Common myeloid progenitor, CD34-positive (primary cell): ENCODE measurements at regions not wholly inside any gene's neighbourhood (a gene's known extent, or its start where the extent isn't known, plus 50 kb on each side); places are given as distances from the start of the nearest gene placed in this dataset.

Experiments used
- CTCF ChIA-PET: fragments of 350-600 bp; sonication (Branson Sonifier 250); formaldehyde crosslinking; loops from one replicate; lab custom pipeline; 2021; ENCODE audit warnings: antibody characterized with exemption; lab: Charles Lee
- POLR2A ChIA-PET: fragments of 350-600 bp; sonication (Branson Sonifier 250); formaldehyde crosslinking; loops from one replicate; lab custom pipeline; 2021; ENCODE audit warnings: antibody characterized with exemption; lab: Charles Lee
- DNase-seq, 3 donors: peaks; one replicate each; pipeline versions ENCODE4 v3.0.0 to v3.0.0-alpha.2; 2013
- H3K27ac ChIP-seq, 2 experiments: 1 replicate in 1 of 2; 2 replicates in 1 of 2; pipeline ENCODE4 v1.7.0; 2013; ENCODE audit warnings: inconsistent platforms in 2 of 2, low read length in 2 of 2, mild to moderate bottlenecking in 2 of 2, low read depth in 1 of 2, moderate library complexity in 1 of 2; ENCODE audit not compliant: severe bottlenecking in 2 of 2, insufficient read depth in 1 of 2, poor library complexity in 1 of 2
- H3K27me3 ChIP-seq, 5 experiments: replicated peaks in 2 of 5; 1 replicate in 3 of 5; 2 replicates in 2 of 5; pipeline versions ENCODE4 v1.6.1 to v1.7.0; 2013; ENCODE audit warnings: low read length in 4 of 5, mild to moderate bottlenecking in 2 of 5, moderate library complexity in 2 of 5, inconsistent platforms in 1 of 5; ENCODE audit not compliant: insufficient read depth in 5 of 5, control insufficient read depth in 4 of 5
- H3K36me3 ChIP-seq, 4 experiments: 1 replicate in 2 of 4; 2 replicates in 2 of 4; pipeline versions ENCODE4 v1.6.1 to v1.7.0; 2013; ENCODE audit warnings: low read length in 3 of 4, control low read depth in 1 of 4, mild to moderate bottlenecking in 1 of 4; ENCODE audit not compliant: control insufficient read depth in 4 of 4, insufficient read depth in 4 of 4
- H3K4me1 ChIP-seq, 4 experiments: 1 replicate in 3 of 4; 2 replicates in 1 of 4; pipeline versions ENCODE4 v1.6.1 to v1.7.1; 2013; ENCODE audit warnings: low read length in 3 of 4, mild to moderate bottlenecking in 3 of 4, control low read depth in 1 of 4, inconsistent platforms in 1 of 4, moderate library complexity in 1 of 4; ENCODE audit not compliant: control insufficient read depth in 4 of 4, insufficient read depth in 4 of 4; ENCODE audit errors: control extremely low read depth in 1 of 4
- H3K4me3 ChIP-seq, 7 experiments: 1 replicate in 4 of 7; 2 replicates in 3 of 7; pipeline versions ENCODE4 v1.5.1 to v1.7.0; 2013; ENCODE audit warnings: mild to moderate bottlenecking in 7 of 7, low read length in 6 of 7, moderate library complexity in 6 of 7, inconsistent platforms in 2 of 7, low read depth in 2 of 7, control low read depth in 1 of 7; ENCODE audit not compliant: insufficient read depth in 4 of 7, control insufficient read depth in 1 of 7; ENCODE audit errors: extremely low read depth in 1 of 7
- H3K9me3 ChIP-seq, 5 experiments: 1 replicate in 4 of 5; 2 replicates in 1 of 5; pipeline versions ENCODE4 v1.6.1 to v1.7.1; 2013; ENCODE audit warnings: low read length in 4 of 5, mild to moderate bottlenecking in 2 of 5, inconsistent platforms in 1 of 5, low read depth in 1 of 5, moderate library complexity in 1 of 5; ENCODE audit not compliant: control insufficient read depth in 4 of 5, insufficient read depth in 2 of 5; ENCODE audit errors: control extremely low read depth in 1 of 5
- WGBS: methylation state at CpG from one replicate; pipeline ENCODE4 v1.1.5; 2013; ENCODE audit not compliant: insufficient coverage; 5-methylcytosine and 5-hydroxymethylcytosine counted together

DNA sequence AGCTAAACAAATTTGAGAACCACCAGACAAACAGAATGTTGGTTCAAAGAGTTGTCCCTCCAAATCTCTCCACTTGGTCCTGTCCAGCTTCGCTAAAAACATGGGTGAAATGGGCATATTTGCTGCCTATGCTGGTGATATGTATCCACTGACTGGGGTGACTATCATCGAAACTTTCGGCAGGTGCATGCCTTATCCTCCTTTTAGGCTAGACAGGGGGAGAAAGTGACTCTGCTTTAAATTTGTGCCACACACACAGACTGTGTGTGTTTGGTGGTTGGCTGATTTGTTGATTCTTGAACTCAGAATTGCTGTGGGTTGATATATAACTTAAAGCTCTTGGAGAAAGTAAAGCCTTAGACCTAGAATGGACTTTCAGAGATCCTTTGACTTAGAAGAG lies 324.1 kb upstream of the NT5C1B start:
- no peaks in the 10 kb centered on the region for H3K36me3 ChIP-seq
- H3K9me3 ChIP-seq: peaks cover 0 to 2% (median 0%) of the 10 kb centered on the region in 5 experiments
- H3K4me1 ChIP-seq: no peaks in the 10 kb centered on the region
- DNase-seq: no peak
- WGBS: 100% methylated on average over 2 of the region's 3 CpGs
- POLR2A ChIA-PET: no interaction called here
- CTCF ChIA-PET: no interaction called here
- H3K27ac ChIP-seq: no peak overlapping the region
- no peak overlapping the region for H3K4me3 ChIP-seq
- H3K27me3 ChIP-seq: no peaks in the 10 kb centered on the region

DNA sequence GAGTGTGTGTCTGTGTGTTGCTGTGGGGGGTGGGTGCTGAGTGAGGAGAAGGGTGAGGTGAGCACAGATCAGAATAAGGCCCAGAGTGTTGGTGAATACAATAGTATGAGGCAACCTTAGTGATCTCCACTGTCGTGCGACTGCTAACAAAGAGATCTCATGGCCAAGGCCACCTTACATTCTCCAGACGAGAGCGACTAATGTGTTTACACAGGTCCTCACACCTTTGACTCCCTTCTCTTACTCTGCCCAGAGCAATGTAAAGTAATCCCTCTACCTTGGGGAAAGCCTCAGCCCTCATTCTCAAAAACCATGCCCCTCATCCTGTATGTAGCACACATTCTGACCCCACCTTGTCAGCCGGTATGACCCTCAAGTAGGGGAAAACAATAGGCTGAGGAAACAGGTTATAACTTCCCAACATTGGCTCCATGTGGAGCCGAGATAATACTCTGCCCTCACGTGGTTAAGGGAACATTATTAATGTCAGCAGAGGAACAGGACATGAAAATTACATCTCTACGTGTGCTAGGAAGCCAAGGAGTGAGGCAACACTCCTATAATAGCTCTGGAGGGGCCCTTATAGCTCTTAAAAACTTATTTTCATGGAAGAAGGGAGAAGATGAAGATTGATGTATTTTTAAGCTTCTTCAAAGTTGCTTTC lies 323.0 kb upstream of the NT5C1B start:
- DNase-seq: no peak
- H3K36me3 ChIP-seq: no peaks in the 10 kb centered on the region
- H3K9me3 ChIP-seq: peaks cover 0 to 2% (median 0%) of the 10 kb centered on the region in 5 experiments
- no peaks in the 10 kb centered on the region for H3K27me3 ChIP-seq
- POLR2A ChIA-PET: no interaction called here
- CTCF ChIA-PET: no interaction called here
- 73% methylated on average over 7 of the region's 8 CpGs for WGBS
- no peak overlapping the region for H3K27ac ChIP-seq
- H3K4me1 ChIP-seq: no peaks in the 10 kb centered on the region
- H3K4me3 ChIP-seq: no peak overlapping the region

DNA sequence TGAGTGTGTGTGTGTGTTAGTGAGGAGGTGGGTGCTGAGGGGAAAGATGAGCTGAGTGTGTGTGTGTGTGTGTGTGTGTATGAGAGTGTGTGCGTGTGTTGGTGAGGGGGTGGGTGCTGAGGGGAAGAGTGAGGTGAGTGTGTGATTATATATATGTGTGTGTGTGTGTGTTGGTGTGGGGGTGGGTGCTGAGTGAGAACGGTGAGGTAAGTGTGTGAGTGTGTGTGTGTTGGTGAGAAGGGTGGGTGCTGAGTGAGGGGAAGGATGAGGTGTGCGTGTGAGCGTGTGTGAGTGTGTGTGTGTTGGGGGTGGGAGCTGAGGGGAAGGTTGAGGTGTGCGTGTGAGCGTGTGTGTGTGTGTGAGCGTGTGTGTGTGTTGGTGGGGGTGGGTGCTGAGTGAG lies 322.0 kb upstream of the NT5C1B start:
- Histone ChIP-seq H3K9me3 (peaks cover 0 to 2% (median under 1%) of the 10 kb centered on the region in 5 experiments), H3K27ac (no peak overlapping the region), H3K36me3 (no peaks in the 10 kb centered on the region), H3K4me3 (no peak overlapping the region), H3K27me3 (no peaks in the 10 kb centered on the region), H3K4me1 (no peaks in the 10 kb centered on the region)
- ChIA-PET POLR2A (no interaction called here), CTCF (no interaction called here)
- DNase-seq: no peak
- 100% methylated on average over 7 of the region's 7 CpGs for WGBS

DNA sequence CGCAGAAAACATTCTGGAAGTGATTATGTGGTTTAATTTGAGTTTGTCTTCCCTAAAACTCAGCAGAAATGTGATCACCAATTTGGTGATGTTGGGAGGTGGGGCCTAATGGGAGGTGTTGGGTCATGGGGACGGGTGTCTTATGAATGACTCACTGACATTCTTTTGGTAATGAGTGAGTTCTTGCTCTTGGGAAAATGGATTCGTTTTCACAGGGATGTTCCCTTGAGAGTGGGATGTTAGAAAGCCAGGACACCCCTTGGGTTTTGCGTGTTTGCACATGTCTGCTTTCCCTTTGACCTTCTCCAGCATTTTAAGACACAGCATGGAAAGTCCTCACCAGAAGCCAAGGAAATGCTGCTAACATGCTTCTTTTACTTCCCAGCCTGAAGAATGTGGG lies 321.5 kb upstream of the NT5C1B start:
- peaks cover 0 to 6% (median 2%) of the 10 kb centered on the region in 5 experiments for H3K9me3 ChIP-seq
- H3K27me3 ChIP-seq: no peaks in the 10 kb centered on the region
- ChIA-PET POLR2A (no interaction called here), CTCF (no interaction called here)
- H3K4me1 ChIP-seq: no peaks in the 10 kb centered on the region
- H3K27ac ChIP-seq: no peak overlapping the region
- WGBS: 96% methylated on average over 4 of the region's 4 CpGs
- no peaks in the 10 kb centered on the region for H3K36me3 ChIP-seq
- no peak overlapping the region for H3K4me3 ChIP-seq
- no peak for DNase-seq

DNA sequence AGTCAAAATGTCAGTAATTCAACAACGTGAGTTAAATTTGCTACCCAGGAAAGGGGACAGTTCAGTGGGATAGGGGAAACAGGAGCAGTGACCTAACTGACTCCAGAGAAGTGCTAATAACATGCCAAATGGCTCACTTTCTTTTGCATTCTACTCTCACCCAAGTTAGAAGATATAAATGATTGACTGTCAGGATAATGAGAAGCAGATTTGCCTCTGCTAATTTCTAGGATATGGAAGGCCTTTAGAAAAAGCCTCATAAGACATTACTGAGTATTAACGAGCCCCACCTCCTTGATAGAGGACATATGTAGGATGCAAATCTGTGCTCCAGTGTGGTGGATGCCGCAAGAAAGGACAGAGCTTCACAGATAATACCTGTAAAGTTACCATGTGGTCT lies 318.6 kb upstream of the NT5C1B start:
- POLR2A ChIA-PET: no interaction called here
- Histone ChIP-seq H3K9me3 (peaks cover 0 to 9% (median 2%) of the 10 kb centered on the region in 5 experiments), H3K4me3 (no peak overlapping the region), H3K4me1 (no peaks in the 10 kb centered on the region), H3K36me3 (no peaks in the 10 kb centered on the region), H3K27me3 (no peaks in the 10 kb centered on the region), H3K27ac (no peak overlapping the region)
- WGBS: 88% methylated on average over 3 of the region's 3 CpGs
- DNase-seq: no peak
- CTCF ChIA-PET: no interaction called here

DNA sequence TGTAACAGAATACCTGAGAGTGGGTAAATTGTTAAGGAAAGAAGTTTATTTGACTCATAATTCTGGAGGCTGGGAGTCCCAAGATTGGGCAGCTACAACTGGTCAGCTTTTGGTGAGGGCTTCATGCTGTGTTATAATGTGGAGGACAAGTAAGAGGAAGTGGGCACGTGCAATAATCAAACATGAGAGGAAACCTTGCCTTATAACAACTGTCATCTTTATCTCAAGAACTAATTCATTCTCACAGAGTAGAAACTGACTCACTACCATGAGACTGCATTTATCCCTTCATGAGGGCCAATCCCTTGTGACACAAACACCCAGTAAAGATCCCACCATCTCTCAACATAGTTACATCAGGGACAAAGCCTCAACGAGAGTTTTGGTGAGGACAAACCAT lies 318.1 kb upstream of the NT5C1B start:
- Histone ChIP-seq H3K27me3 (no peaks in the 10 kb centered on the region), H3K4me1 (no peaks in the 10 kb centered on the region), H3K9me3 (peaks cover 0 to 9% (median 2%) of the 10 kb centered on the region in 5 experiments), H3K27ac (no peak overlapping the region), H3K4me3 (no peak overlapping the region), H3K36me3 (no peaks in the 10 kb centered on the region)
- CTCF ChIA-PET: no interaction called here
- WGBS: no CpG with 5 or more reads among the region's 2 CpGs
- POLR2A ChIA-PET: no interaction called here
- no peak for DNase-seq

DNA sequence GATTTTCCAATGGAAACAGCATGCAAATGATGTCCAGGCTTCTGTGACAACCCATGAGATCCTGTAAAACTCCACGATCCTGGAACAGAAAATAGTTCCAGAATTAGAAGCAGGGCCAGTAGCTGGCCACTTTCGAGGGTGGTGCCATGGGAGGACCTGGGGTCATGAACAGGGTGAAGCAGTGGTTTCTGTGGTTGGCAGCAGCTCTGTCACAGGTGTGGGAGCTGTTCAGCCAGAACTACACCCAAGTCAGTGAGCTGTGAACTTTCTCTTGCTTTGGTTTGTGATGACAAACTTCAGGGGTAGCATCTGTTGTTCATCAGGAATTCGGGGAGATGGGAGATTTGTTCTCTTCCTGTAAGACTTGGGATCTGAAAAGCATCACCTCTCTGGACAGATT lies 314.4 kb upstream of the NT5C1B start:
- Histone ChIP-seq H3K27ac (no peak overlapping the region), H3K27me3 (no peaks in the 10 kb centered on the region), H3K36me3 (no peaks in the 10 kb centered on the region), H3K4me1 (no peaks in the 10 kb centered on the region), H3K4me3 (no peak overlapping the region), H3K9me3 (peaks cover 0 to 8% (median 2%) of the 10 kb centered on the region in 5 experiments)
- CTCF ChIA-PET: interaction anchor here (0.6 kb wide), 1 partner anchor 111 kb away, joined by 5 read pairs; no protein-coding TSS in a partner anchor
- 97% methylated on average over 3 of the region's 3 CpGs for WGBS
- POLR2A ChIA-PET: no interaction called here
- no peak for DNase-seq
